Brain microvascular endothelial cell (primary cell): ENCODE measurements at regions not wholly inside any gene's neighbourhood (a gene's known extent, or its start where the extent isn't known, plus 50 kb on each side); places are given as distances from the start of the nearest gene placed in this dataset.
"Not testable (repeated sequence)": the region's sequence is repeated elsewhere in the genome, so short reads cannot be mapped to it uniquely, and the experiment has no call there.

ENCODE experiments used
- DNase-seq: peaks from one replicate; pipeline ENCODE4 v3.0.0-alpha.2; 2020
- H3K27ac ChIP-seq: fragments of 250-450 bp; sonication (Bioruptor Pico); 2 replicates; pipeline ENCODE4 v1.5.1; 2020; ENCODE audit warnings: mild to moderate bottlenecking, moderate library complexity
- H3K27me3 ChIP-seq: fragments of 250-450 bp; sonication (Bioruptor Pico); replicated peaks from 2 replicates; pipeline ENCODE4 v1.5.1; 2020; ENCODE audit warnings: mild to moderate bottlenecking
- H3K36me3 ChIP-seq: fragments of 250-450 bp; sonication (Bioruptor Pico); replicated peaks from 2 replicates; pipeline ENCODE4 v1.5.1; 2020; ENCODE audit warnings: mild to moderate bottlenecking
- H3K4me3 ChIP-seq: 2 replicates; pipeline ENCODE4 v1.5.1; 2011; ENCODE audit warnings: low read depth, mild to moderate bottlenecking, control low read depth, low read length, moderate library complexity
- CTCF ChIP-seq: IDR thresholded peaks from 2 replicates; pipeline ENCODE4 v1.5.1; 2011; ENCODE audit warnings: low read depth, mild to moderate bottlenecking, moderate library complexity, low read length, control low read depth, inconsistent platforms; ENCODE audit errors: missing control alignments
- in situ Hi-C: cut with HindIII; loops from 2 replicates; pipeline ENCODE4 v1.10.0; 2017; ENCODE audit warnings: low sequenced_read_pairs, low pct_ligation_motif_present

- in situ Hi-C loops, result no loop called here
- no peaks in the 10 kb centered on the region for H3K27me3 ChIP-seq
- H3K4me3 ChIP-seq, result no peak overlapping the region
- H3K36me3 ChIP-seq, result no peaks in the 10 kb centered on the region
- TF ChIP-seq CTCF, result no peak
- no peak overlapping the region for H3K27ac ChIP-seq
- DNase-seq, result no peak
Observed at GRCh38 chr1:229169399-229169798, 101.5 kb upstream of the RAB4A start.

GRCh38 chr1:229170274-229170673 is 100.6 kb upstream of the RAB4A start:
- H3K36me3 ChIP-seq, result no peaks in the 10 kb centered on the region
- no peak overlapping the region for H3K4me3 ChIP-seq
- DNase-seq, result no peak
- no peaks in the 10 kb centered on the region for H3K27me3 ChIP-seq
- in situ Hi-C loops, result no loop called here
- H3K27ac ChIP-seq, result no peak overlapping the region
- TF ChIP-seq CTCF, result no peak

- no peaks in the 10 kb centered on the region for H3K36me3 ChIP-seq
- no peak overlapping the region for H3K4me3 ChIP-seq
- TF ChIP-seq CTCF, result no peak
- no peak for DNase-seq
- in situ Hi-C loops, result no loop called here
- no peak overlapping the region for H3K27ac ChIP-seq
- H3K27me3 ChIP-seq, result no peaks in the 10 kb centered on the region
Observed at GRCh38 chr1:229170778-229171505, 100.0 kb upstream of the RAB4A start.

DNA sequence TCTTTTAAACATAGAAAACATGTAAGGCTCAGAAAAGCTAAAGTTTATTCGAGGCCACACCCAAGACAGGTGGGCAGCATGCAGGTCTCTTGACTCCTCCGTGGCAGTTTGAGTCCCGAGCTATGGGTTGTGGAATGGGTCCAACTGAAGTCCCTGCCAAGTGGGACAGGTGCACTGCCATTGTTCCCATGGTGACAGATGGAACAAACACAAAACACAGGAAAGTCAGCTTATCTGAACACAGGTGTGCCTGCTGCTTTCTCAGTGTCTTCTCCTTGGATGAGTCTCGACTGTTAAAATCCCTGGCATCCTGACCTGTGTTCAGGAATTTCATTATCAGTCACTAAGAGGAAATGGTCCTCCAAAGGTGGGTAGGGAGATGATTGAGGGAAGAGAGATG is 99.0 kb upstream of the RAB4A start:
- no peak overlapping the region for H3K4me3 ChIP-seq
- H3K27ac ChIP-seq, result no peak overlapping the region
- in situ Hi-C loops, result no loop called here
- H3K27me3 ChIP-seq, result no peaks in the 10 kb centered on the region
- DNase-seq, result no peak
- no peak for TF ChIP-seq CTCF
- H3K36me3 ChIP-seq, result no peaks in the 10 kb centered on the region

DNA sequence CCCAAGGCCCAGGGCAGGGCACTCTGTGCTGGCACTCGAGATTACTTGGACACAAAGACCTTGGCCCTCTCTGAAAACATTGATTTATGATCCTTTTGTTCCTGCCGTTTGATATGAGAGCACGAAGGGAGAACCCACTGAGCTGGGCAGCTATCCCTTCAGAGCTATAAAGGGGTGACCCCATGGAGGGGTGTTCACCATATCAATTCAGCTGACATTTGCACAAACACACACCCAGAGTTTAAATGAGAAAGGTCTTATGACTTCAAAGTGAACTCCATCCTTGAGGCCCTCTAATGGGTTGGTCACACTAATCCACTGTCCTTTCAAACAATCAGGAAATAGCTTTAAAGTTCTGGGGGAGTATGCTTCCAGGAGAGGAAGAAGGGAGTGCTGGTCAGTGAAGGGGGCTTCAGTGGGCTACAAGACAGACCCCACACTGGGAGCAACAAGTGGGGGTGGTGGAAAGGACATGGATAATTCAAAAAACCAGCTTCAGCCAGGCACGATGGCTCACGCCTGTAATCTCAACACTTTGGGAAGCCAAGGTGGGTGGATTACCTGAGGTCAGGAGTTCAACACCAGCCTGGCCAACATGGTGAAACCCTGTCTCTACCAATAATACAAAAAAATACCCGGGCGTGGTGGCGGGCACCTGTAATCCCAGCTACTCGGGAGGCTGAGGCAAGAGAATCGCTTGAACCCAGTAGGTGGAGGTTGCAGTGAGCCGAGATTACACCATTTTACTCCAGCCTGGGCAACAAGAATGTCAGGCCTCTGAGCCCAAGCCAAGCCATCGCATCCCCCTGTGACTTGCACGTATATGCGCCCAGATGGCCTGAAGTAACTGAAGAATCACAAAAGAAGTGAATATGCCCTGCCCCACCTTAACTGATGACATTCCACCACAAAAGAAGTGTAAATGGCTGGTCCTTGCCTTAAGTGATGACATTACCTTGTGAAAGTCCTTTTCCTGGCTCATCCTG is 97.1 kb upstream of the RAB4A start:
- H3K27me3 ChIP-seq, DNase-seq, H3K36me3 ChIP-seq, in situ Hi-C loops, H3K4me3 ChIP-seq, H3K27ac ChIP-seq: not testable (repeated sequence)

DNA sequence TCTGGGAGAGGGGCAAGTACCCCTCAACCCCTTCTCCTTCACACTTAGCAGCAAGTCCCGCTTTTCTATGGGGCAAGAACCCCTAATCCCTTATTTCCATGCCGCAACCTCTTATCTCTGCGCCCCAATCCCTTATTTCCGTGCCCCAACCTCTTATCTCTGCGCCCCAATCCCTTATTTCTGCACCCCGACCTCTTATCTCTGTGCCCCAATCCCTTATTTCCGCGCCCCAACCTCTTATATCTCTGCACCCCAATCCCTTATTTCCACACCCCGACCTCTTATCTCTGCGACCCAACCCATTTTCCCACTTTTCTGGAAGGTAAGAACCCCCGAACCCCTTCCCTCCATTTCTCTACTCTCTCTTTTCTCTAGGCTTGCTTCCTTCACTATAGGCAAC is 95.6 kb upstream of the RAB4A start:
- H3K27me3 ChIP-seq, H3K4me3 ChIP-seq, in situ Hi-C loops, H3K36me3 ChIP-seq, DNase-seq, H3K27ac ChIP-seq: not testable (repeated sequence)

GRCh38 chr1:229176457-229176856 is 94.5 kb upstream of the RAB4A start:
- in situ Hi-C loops, H3K4me3 ChIP-seq, H3K27ac ChIP-seq, H3K36me3 ChIP-seq, DNase-seq, H3K27me3 ChIP-seq: not testable (repeated sequence)
